Fibroblast of villous mesenchyme (primary cell): ENCODE measurements at regions not wholly inside any gene's neighbourhood (a gene's known extent, or its start where the extent isn't known, plus 50 kb on each side); places are given as distances from the start of the nearest gene placed in this dataset.
A peak's percentile ranks its signal among the peaks of the same experiment; 100 is the strongest.

ENCODE experiments used
- DNase-seq: peaks from one replicate; pipeline ENCODE4 v3.0.0-alpha.2; 2010; ENCODE audit warnings: low read depth
- H3K4me3 ChIP-seq: 2 replicates; pipeline ENCODE4 v1.5.1; 2011; ENCODE audit warnings: low read depth, mild to moderate bottlenecking, low read length
- TF ChIP-seq, protein P1 (sequence below): IDR thresholded peaks from 2 replicates; pipeline ENCODE4 v1.5.1; 2012; ENCODE audit warnings: low read depth, mild to moderate bottlenecking, low read length; ENCODE audit not compliant: insufficient read depth

DNA sequence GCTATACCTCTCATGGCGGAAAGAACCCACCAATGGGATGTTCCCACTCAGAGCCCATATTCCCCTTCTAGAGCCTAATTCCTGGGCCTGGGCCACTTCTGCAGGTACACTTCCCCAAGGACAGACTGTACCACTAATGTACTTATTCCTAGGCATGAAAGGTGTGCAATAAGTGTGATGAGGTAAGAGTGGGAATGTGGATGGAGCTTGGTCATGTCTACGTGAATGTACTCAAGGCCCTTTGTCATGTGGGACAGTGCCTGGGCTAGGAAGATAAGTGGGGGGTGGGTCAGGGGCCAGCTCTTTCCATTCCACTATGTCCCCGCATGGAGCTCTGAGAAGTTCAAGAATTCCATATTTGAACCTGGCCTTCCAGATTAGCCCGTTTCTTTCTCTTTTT lies 63.4 kb upstream of the FUT8 start:
- TF ChIP-seq, protein P1, sequence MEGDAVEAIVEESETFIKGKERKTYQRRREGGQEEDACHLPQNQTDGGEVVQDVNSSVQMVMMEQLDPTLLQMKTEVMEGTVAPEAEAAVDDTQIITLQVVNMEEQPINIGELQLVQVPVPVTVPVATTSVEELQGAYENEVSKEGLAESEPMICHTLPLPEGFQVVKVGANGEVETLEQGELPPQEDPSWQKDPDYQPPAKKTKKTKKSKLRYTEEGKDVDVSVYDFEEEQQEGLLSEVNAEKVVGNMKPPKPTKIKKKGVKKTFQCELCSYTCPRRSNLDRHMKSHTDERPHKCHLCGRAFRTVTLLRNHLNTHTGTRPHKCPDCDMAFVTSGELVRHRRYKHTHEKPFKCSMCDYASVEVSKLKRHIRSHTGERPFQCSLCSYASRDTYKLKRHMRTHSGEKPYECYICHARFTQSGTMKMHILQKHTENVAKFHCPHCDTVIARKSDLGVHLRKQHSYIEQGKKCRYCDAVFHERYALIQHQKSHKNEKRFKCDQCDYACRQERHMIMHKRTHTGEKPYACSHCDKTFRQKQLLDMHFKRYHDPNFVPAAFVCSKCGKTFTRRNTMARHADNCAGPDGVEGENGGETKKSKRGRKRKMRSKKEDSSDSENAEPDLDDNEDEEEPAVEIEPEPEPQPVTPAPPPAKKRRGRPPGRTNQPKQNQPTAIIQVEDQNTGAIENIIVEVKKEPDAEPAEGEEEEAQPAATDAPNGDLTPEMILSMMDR: no peak
- DNase-seq: peak; percentile 39
- no peak overlapping the region for H3K4me3 ChIP-seq

DNA sequence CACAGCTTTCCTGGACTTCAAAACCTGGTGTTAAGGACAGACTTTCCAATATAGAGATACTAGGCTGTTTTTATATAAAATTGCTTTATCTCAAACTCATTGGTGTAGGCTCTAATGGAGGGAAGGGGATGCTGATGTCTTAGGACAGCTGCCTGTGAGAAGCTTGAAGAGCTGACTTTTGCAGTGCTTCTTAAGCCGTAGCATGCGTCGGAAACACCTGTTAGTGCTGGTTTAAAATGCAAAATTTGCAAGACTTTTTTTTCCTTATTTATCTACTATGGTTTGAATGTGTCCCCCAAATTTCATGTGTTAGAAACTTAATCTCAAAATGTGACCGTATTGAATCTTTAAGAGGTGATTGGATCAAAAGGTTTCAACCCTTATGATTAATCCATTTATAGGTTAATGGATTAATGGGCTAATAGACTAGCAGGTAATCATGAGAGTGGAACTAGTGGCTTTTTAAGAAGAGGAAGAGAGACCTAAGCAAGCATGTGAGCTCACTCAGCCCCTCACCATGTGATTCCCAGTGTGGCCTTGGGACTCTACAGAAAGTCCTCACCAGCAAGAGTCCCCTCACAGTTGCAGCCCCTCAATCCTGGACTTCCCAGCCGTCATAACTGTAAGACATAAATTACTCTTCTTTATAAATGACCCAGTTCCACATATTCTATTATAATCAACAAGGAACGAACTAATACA lies 60.9 kb upstream of the FUT8 start:
- DNase-seq: no peak
- TF ChIP-seq, protein P1: no peak
- no peak overlapping the region for H3K4me3 ChIP-seq

DNA sequence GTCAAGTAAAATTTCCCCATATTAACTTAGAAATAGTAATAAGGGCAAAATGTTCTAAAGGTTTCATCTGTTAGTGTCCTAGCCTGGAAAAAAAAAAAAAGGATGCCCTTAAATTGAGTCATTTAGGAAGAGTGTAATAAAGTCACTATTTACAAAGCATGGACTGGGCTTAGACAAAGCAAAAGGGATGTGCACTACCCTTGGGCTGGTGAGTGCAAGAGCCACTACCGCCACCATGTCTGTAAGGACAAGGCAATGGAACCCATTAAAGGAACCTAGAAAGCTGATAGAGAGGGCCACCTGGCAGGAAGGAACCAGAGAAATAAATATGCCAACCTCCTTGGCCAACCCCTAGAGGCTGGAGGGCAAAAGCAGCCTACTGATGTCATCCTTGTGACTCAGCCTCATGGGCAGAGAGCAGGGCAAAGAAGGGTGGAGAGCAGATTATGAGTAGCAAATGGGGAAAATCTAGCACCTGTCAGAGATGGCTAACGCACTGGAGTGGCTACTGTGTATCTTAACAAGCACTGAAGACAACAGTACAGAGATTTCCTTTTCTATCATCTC lies 59.5 kb upstream of the FUT8 start:
- DNase-seq: no peak
- H3K4me3 ChIP-seq: no peak overlapping the region
- TF ChIP-seq, protein P1: no peak

DNA sequence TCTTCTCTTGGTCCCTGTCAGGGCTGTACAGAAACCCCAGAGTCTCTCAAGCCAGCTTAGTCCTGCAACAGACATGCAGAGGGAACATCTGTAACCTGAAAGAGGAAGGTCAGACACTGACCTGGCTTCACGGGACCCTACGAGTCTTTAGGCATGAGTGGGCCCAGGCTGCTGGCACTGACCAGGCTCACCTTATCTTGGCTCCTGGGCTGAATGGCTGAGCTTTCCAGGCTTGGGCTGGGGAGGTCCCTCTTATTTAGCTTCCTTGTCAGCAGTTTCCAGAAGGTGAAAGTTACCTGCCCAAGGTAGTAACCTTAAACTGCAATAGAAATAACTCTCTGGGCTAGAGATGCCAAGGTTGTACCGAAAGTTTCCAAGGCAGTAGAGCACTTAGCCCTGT lies 58.4 kb upstream of the FUT8 start:
- DNase-seq: no peak
- no peak overlapping the region for H3K4me3 ChIP-seq
- TF ChIP-seq, protein P1: no peak

DNA sequence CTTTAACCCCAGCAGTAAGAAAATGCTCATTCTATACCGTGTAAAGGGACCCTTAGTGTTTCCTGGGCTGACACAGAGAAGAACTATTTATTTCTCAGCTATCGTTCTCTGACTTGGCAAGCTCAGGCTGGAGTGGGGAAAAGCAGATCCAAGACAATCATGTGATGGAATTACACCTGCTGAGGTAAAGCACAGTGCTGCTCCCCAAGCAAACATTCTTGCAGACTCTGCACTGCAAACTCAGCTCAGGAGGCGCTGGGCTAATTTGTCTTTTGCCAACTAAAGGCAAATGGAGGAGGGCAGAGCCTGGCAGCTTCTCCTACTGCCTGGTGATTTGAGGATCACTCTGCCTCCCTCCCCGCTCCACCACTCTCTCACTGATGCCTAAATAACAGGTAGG lies 57.8 kb upstream of the FUT8 start:
- no peak overlapping the region for H3K4me3 ChIP-seq
- DNase-seq: no peak
- TF ChIP-seq, protein P1: no peak

DNA sequence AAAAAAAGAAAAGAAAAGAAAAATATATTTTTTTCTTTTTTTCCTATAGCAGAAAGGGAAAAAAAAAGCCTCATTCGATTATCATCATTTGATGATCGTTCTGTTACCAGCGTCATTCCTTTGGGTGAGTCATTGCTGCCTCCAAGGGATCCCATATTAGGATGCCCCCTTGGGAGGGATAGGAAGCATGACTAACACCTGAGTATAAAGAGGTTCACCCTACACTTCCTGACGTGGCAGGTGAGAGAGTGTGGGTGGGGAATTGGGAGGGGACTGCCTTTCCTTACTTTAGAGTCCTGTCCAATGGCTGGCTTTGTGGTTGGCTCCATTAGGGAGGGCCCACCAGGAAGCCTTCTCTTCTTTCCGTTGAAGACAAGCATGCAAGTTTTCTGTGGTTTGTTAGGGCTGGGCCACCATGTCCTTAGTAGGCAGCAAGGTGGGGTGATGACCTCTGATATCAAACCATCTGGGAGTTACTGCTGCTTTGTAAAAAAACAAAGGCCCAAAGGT lies 56.1 kb upstream of the FUT8 start:
- H3K4me3 ChIP-seq: no peak overlapping the region
- TF ChIP-seq, protein P1: no peak
- DNase-seq: peak; percentile 50
